HCT116 (cell line): ENCODE measurements at regions not wholly inside any gene's neighbourhood (a gene's known extent, or its start where the extent isn't known, plus 50 kb on each side); places are given as distances from the start of the nearest gene placed in this dataset.

ENCODE experiments used
- ATAC-seq: fragments of 200-7000 bp; cut with Tn5 transposase; 2 replicates; pipeline ENCODE4 v1.9.1; 2020; ENCODE audit warnings: mild to moderate bottlenecking, moderate library complexity
- BruUV-seq: library from RNA; stranded (reverse); fragments of 400-500 nt; replicated peaks from 2 replicates; lab custom pipeline; 2021; lab: Mats Ljungman, UMichigan
- CTCF ChIA-PET: fragments of 300-600 bp; sonication (Branson Sonifier 250); formaldehyde crosslinking; loops from one replicate; lab custom pipeline; 2021; ENCODE audit warnings: antibody characterized with exemption; lab: Charles Lee
- POLR2A ChIA-PET: fragments of 300-600, 350-600 bp; sonication (Branson Sonifier 250); formaldehyde crosslinking; loops from one replicate; lab custom pipeline; 2021; ENCODE audit warnings: antibody characterized with exemption; lab: Charles Lee
- RAD21 ChIA-PET, 2 experiments: fragments of 300-600 bp; sonication (Branson Sonifier 250); formaldehyde crosslinking; loops; one replicate each; lab custom pipeline; 2023; ENCODE audit warnings: low total read pairs in 2 of 2; ENCODE audit not compliant: uncharacterized antibody in 2 of 2, unreplicated experiment in 2 of 2, low non-redundant PET in 1 of 2; lab: Charles Lee
- DNase-seq: peaks from one replicate; pipeline ENCODE4 v3.0.0-alpha.2; 2010; ENCODE audit warnings: low read depth, low spot score
- H2AFZ ChIP-seq: fragments of 200-600 bp; shearing (Covaris generic), sonication (generic); 2 replicates; pipeline ENCODE4 v1.6.1; 2017; ENCODE audit warnings: low read depth, mixed run types, mixed read lengths, antibody characterized with exemption, low read length; ENCODE audit not compliant: poor library complexity, severe bottlenecking
- H3K27ac ChIP-seq: 2 replicates; pipeline ENCODE4 v1.5.1; 2012; ENCODE audit warnings: low read depth, low read length
- H3K27me3 ChIP-seq: fragments of 200-600 bp; sonication (generic); 2 replicates; pipeline ENCODE4 v1.6.1; 2016; ENCODE audit warnings: mixed run types, low read length, mixed read lengths; ENCODE audit not compliant: insufficient read depth
- H3K36me3 ChIP-seq, 2 experiments: fragments of 200-500 bp in 1 of 2; fragments of 200-600 bp in 1 of 2; sonication (Bioruptor generic) in 1 of 2; sonication (generic) in 1 of 2; 2 replicates each; pipeline versions ENCODE4 v1.5.1 to v1.6.1; 2014 to 2016; ENCODE audit warnings: low read length in 2 of 2, inconsistent platforms in 1 of 2, mixed read lengths in 1 of 2, mixed run types in 1 of 2; ENCODE audit not compliant: insufficient read depth in 2 of 2, control insufficient read depth in 1 of 2
- H3K4me1 ChIP-seq, 2 experiments: fragments of 200-600 bp in 1 of 2; sonication (generic) in 1 of 2; 2 replicates each; pipeline versions ENCODE4 v1.5.1 to v1.6.1; 2012 to 2017; ENCODE audit warnings: low read length in 2 of 2, inconsistent platforms in 1 of 2, mild to moderate bottlenecking in 1 of 2, mixed read lengths in 1 of 2, mixed run types in 1 of 2, moderate library complexity in 1 of 2; ENCODE audit not compliant: insufficient read depth in 2 of 2, control insufficient read depth in 1 of 2
- H3K4me2 ChIP-seq: fragments of 200-600 bp; sonication (generic); 2 replicates; pipeline ENCODE4 v1.6.1; 2017; ENCODE audit warnings: mixed run types, low read length, mixed read lengths
- H3K4me3 ChIP-seq, 2 experiments: fragments of 200-600 bp in 1 of 2; sonication (generic) in 1 of 2; replicated peaks in 1 of 2; 2 replicates each; pipeline ENCODE4 v1.5.1; 2011 to 2016; ENCODE audit warnings: low read length in 2 of 2, control low read depth in 1 of 2, low read depth in 1 of 2, mild to moderate bottlenecking in 1 of 2, mixed read lengths in 1 of 2, mixed run types in 1 of 2
- H3K79me2 ChIP-seq: fragments of 200-600 bp; sonication (generic); 2 replicates; pipeline ENCODE4 v1.6.1; 2017; ENCODE audit warnings: mild to moderate bottlenecking, mixed run types, low read length, moderate library complexity, mixed read lengths; ENCODE audit not compliant: insufficient read depth
- H3K9ac ChIP-seq: fragments of 200-600 bp; sonication (generic); 2 replicates; pipeline ENCODE4 v1.6.1; 2016; ENCODE audit warnings: low read length, mixed read lengths
- H3K9me2 ChIP-seq: fragments of 200-600 bp; sonication (generic), shearing (Covaris generic); 2 replicates; pipeline ENCODE4 v1.6.1; 2017; ENCODE audit warnings: mixed run types, mild to moderate bottlenecking, moderate library complexity; ENCODE audit not compliant: insufficient read depth
- H3K9me3 ChIP-seq, 2 experiments: fragments of 200-500 bp in 1 of 2; fragments of 200-600 bp in 1 of 2; sonication (Bioruptor generic) in 1 of 2; sonication (generic) in 1 of 2; 2 replicates each; pipeline ENCODE4 v1.6.1; 2014 to 2017; ENCODE audit warnings: low read length in 2 of 2, mixed read lengths in 2 of 2, inconsistent platforms in 1 of 2, low read depth in 1 of 2, mild to moderate bottlenecking in 1 of 2, mixed run types in 1 of 2, moderate library complexity in 1 of 2; ENCODE audit not compliant: control insufficient read depth in 1 of 2, insufficient read depth in 1 of 2
- H4K20me1 ChIP-seq: fragments of 200-600 bp; sonication (generic), shearing (Covaris generic); 2 replicates; pipeline ENCODE4 v1.6.1; 2017; ENCODE audit warnings: mixed run types, mild to moderate bottlenecking, moderate library complexity; ENCODE audit not compliant: insufficient read depth
- CEBPB ChIP-seq: IDR thresholded peaks from 2 replicates; pipeline ENCODE4 v1.6.1; 2012; ENCODE audit warnings: low read depth
- EGR1 ChIP-seq: IDR thresholded peaks from 2 replicates; pipeline ENCODE4 v1.6.1; 2012; ENCODE audit warnings: low read depth
- EZH2phosphoT487 ChIP-seq: fragments of 200-600 bp; IDR thresholded peaks from 2 replicates; pipeline ENCODE4 v1.6.1; 2018; ENCODE audit warnings: antibody characterized with exemption, borderline replicate concordance
- JUND ChIP-seq: IDR thresholded peaks from 2 replicates; pipeline ENCODE4 v1.6.1; 2012
- POLR2A ChIP-seq: IDR thresholded peaks from 2 replicates; pipeline ENCODE4 v1.7.0; 2011; ENCODE audit warnings: borderline replicate concordance; ENCODE audit not compliant: insufficient read depth, insufficient read length; ENCODE audit errors: extremely low read depth
- POLR2AphosphoS5 ChIP-seq: IDR thresholded peaks from 2 replicates; pipeline ENCODE4 v1.6.1; 2011; ENCODE audit warnings: mild to moderate bottlenecking, low read depth, low read length, moderate library complexity
- RAD21 ChIP-seq: IDR thresholded peaks from 2 replicates; pipeline ENCODE4 v1.6.1; 2012; ENCODE audit warnings: low read depth, mild to moderate bottlenecking
- SP1 ChIP-seq: IDR thresholded peaks from 2 replicates; pipeline ENCODE4 v1.6.1; 2012; ENCODE audit warnings: low read depth
- TCF7L2 ChIP-seq: IDR thresholded peaks from 2 replicates; pipeline ENCODE4 v1.7.0; 2011; ENCODE audit warnings: borderline replicate concordance, inconsistent platforms; ENCODE audit not compliant: insufficient read depth, insufficient read length; ENCODE audit errors: extremely low read depth
- ZFX ChIP-seq: fragments of 450-650 bp; IDR thresholded peaks from 2 replicates; pipeline ENCODE4 v1.6.1; 2017
- intact Hi-C: fragments of 100-400 bp; cut with micrococcal nuclease; formaldehyde crosslinking; loops from 2 replicates; pipeline ENCODE4 v1.10.0; 2022
- TF ChIP-seq, protein P1 (sequence below): IDR thresholded peaks from 2 replicates; pipeline ENCODE4 v1.6.1; 2012
- TF ChIP-seq, protein P2 (sequence below): IDR thresholded peaks from 2 replicates; pipeline ENCODE4 v1.6.1; 2012
- TF ChIP-seq, protein P3 (sequence below), 3 experiments: fragments of 200-600 bp in 1 of 3; sonication (generic) in 1 of 3; IDR thresholded peaks in 2 of 3; conservative IDR thresholded peaks in 1 of 3; 2 replicates each; pipeline ENCODE4 v1.5.1; 2012 to 2017; ENCODE audit warnings: low read depth in 2 of 3, low read length in 2 of 3, antibody characterized with exemption in 1 of 3, borderline replicate concordance in 1 of 3, control low read depth in 1 of 3, mild to moderate bottlenecking in 1 of 3, mixed read lengths in 1 of 3, mixed run types in 1 of 3, moderate library complexity in 1 of 3; ENCODE audit not compliant: insufficient read depth in 1 of 3

DNA sequence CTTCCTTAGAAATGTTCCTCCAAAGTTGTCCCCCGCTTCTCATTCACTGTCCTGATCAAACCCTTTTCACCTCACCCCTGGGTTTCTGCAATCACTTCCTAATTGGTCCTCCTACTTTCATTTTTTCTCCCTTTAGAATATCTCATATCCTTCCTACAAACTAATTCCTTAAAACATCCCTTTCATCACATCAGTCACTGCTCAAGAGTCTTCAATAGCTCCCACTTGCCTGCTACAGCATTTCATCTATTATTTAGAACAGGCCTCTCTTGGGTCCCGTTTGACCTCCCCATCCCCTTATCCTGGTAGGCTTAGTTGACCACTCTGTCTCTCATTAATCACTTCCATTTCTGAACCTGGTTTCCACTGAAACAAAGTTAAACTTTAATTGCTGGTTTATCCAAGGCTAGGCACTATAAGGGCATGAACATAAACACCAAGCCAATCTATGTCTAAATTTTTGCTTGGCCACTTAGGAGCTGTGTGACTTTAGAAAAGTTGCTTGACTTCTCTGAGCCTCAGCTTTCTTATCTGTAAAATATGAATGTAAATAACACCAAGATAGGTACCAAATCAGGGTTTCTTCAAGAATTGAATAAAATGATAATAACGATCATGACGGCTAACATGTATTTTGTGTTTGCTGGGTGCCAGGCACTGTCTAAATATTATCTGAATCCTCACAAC, 202.1 kb upstream of the WWC1 start (continued):
- TF ChIP-seq, protein P1, sequence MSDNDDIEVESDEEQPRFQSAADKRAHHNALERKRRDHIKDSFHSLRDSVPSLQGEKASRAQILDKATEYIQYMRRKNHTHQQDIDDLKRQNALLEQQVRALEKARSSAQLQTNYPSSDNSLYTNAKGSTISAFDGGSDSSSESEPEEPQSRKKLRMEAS: no peak

DNA sequence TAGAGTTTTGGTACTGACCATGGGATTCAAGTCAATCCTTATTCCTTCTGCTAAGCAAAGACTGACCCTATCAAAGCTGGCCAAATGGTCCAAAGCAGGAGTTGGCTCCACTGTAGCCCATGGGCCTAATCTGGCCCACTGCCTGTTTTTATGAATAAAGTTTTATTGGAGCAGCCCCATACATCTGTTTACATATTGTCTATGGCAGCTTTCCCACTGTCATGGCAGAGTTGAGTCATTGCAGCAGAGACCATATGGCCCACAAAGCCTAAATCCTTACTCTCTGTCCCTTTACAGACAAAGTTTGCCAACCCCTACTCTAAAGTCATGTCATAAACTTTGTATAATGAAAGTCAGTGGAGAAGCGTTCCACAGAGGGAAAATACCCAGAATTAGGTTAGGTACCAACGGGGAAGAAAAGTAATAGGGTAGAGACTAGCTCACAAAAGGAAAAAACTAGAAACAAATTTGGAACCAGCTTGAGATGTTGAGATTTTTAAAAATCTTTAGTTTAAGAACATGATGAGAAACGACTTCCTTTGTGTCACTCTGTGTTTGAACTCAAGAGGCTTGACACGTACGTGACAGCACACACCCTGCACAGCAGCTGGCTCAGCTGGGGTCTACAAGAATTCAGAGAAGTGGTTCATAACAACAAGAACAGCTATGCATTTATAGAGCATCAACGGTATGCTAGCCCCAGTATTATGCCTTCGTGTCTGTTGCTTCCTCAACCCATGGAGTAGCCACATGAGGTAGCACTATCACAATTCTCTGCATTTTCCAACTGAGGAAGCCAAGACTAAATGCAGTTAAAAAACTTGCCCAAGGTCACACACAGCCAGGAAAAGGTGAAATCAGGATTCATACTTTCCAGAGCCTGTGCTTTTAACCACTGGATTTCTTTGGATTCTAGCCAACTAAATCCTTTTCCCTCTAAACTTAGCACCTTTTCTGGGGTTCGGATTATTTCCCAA, 198.9 kb upstream of the WWC1 start:
- no TSS peak for BruUV-seq
- intact Hi-C loops: no loop called here
- Histone ChIP-seq H3K9ac (no peak overlapping the region), H3K4me2 (no peak overlapping the region), H3K79me2 (no peaks in the 10 kb centered on the region), H3K36me3 (no peaks in the 10 kb centered on the region), H2AFZ (no peak overlapping the region), H4K20me1 (no peaks in the 10 kb centered on the region), H3K4me3 (no peak overlapping the region), H3K27ac (no peak overlapping the region), H3K4me1 (no peaks in the 10 kb centered on the region), H3K27me3 (peaks cover 32% of the 10 kb centered on the region; the same call in 1 of the 2 replicates), H3K9me3 (no peaks in the 10 kb centered on the region), H3K9me2 (no peaks in the 10 kb centered on the region)
- POLR2A ChIA-PET: no interaction called here
- ATAC-seq (no peak), DNase-seq (no peak)
- CTCF ChIA-PET: no interaction called here
- no peak for TF ChIP-seq SP1
- no peak for TF ChIP-seq RAD21
- no peak for TF ChIP-seq EGR1
- no peak for TF ChIP-seq EZH2phosphoT487
- no peak for TF ChIP-seq POLR2AphosphoS5
- TF ChIP-seq, protein P2, sequence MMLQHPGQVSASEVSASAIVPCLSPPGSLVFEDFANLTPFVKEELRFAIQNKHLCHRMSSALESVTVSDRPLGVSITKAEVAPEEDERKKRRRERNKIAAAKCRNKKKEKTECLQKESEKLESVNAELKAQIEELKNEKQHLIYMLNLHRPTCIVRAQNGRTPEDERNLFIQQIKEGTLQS: no peak
- no peak for TF ChIP-seq ZFX
- no peak for TF ChIP-seq JUND
- no peak for TF ChIP-seq TCF7L2
- TF ChIP-seq CEBPB: no peak
- TF ChIP-seq, protein P3, sequence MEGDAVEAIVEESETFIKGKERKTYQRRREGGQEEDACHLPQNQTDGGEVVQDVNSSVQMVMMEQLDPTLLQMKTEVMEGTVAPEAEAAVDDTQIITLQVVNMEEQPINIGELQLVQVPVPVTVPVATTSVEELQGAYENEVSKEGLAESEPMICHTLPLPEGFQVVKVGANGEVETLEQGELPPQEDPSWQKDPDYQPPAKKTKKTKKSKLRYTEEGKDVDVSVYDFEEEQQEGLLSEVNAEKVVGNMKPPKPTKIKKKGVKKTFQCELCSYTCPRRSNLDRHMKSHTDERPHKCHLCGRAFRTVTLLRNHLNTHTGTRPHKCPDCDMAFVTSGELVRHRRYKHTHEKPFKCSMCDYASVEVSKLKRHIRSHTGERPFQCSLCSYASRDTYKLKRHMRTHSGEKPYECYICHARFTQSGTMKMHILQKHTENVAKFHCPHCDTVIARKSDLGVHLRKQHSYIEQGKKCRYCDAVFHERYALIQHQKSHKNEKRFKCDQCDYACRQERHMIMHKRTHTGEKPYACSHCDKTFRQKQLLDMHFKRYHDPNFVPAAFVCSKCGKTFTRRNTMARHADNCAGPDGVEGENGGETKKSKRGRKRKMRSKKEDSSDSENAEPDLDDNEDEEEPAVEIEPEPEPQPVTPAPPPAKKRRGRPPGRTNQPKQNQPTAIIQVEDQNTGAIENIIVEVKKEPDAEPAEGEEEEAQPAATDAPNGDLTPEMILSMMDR (IDR thresholded peaks at IDR 0.05 in 2 of 3, conservative IDR thresholded peaks at IDR 0.05 in 1 of 3; ENCODE audit: borderline replicate concordance in 1 of 3, insufficient read depth in 1 of 3, low read depth in 2 of 3, low read length in 2 of 3): no peak
- no peak for TF ChIP-seq POLR2A
- RAD21 ChIA-PET: no interaction called here
